ENCODE measurements at regions not wholly inside any gene's neighbourhood (a gene's known extent, or its start where the extent isn't known, plus 50 kb on each side); places are given as distances from the start of the nearest gene placed in this dataset.

GRCh38 chr14:81584495-81584894, 50.8 kb upstream of the SEL1L start:
- Histone ChIP-seq H3K9me3 (ENCODE audit: control insufficient read depth in 1 of 2, insufficient read depth in 1 of 2, low read length in 2 of 2) (no peaks in the 10 kb centered on the region), H3K36me3 (ENCODE audit: insufficient read depth, low read length) (no peaks in the 10 kb centered on the region), H3K4me1 (ENCODE audit: insufficient read depth, low read length) (no peaks in the 10 kb centered on the region), H3K27me3 (ENCODE audit: control insufficient read depth in 1 of 2, insufficient read depth in 2 of 2, low read length in 2 of 2) (no peaks in the 10 kb centered on the region), H3K27ac (ENCODE audit: low read depth in 1 of 2, low read length in 2 of 2) (no peak overlapping the region), H3K4me3 (ENCODE audit: low read length) (no peak overlapping the region)
- H3K4me1 Mint-ChIP-seq (ENCODE audit: low read depth), result no peaks in the 10 kb centered on the region
- POLR2A ChIA-PET, result no interaction called here
- intact Hi-C loops (cut with DNase I, micrococcal nuclease), result no loop called here
- H3K4me3 Mint-ChIP-seq, result no peak overlapping the region
- no peak for ATAC-seq (ENCODE audit: poor library complexity)
- H3K36me3 Mint-ChIP-seq (ENCODE audit: low read depth), result no peaks in the 10 kb centered on the region
- H3K27me3 Mint-ChIP-seq, result peaks cover 15% of the 10 kb centered on the region
- H3K9me3 Mint-ChIP-seq, result peaks cover 3% of the 10 kb centered on the region
- H3K27ac Mint-ChIP-seq, result no peak overlapping the region
- DNase-seq, result no peak
- CTCF ChIA-PET, result no interaction called here
- TF ChIP-seq CTCF (IDR thresholded peaks at IDR 0.05), result no peak

GRCh38 chr14:81589381-81590065, 55.9 kb upstream of the SEL1L start:
- Histone ChIP-seq H3K4me1 (ENCODE audit: insufficient read depth, low read length) (no peaks in the 10 kb centered on the region), H3K27me3 (ENCODE audit: control insufficient read depth in 1 of 2, insufficient read depth in 2 of 2, low read length in 2 of 2) (no peaks in the 10 kb centered on the region), H3K4me3 (ENCODE audit: low read length) (no peak overlapping the region), H3K9me3 (ENCODE audit: control insufficient read depth in 1 of 2, insufficient read depth in 1 of 2, low read length in 2 of 2) (no peaks in the 10 kb centered on the region), H3K36me3 (ENCODE audit: insufficient read depth, low read length) (no peaks in the 10 kb centered on the region), H3K27ac (ENCODE audit: low read depth in 1 of 2, low read length in 2 of 2) (no peak overlapping the region)
- ATAC-seq (ENCODE audit: poor library complexity) (no peak), DNase-seq (no peak)
- no peak for TF ChIP-seq CTCF (IDR thresholded peaks at IDR 0.05)
- Mint-ChIP-seq H3K4me3 (no peak overlapping the region), H3K27me3 (no peaks in the 10 kb centered on the region), H3K4me1 (ENCODE audit: low read depth) (no peaks in the 10 kb centered on the region), H3K9me3 (no peaks in the 10 kb centered on the region), H3K36me3 (ENCODE audit: low read depth) (no peaks in the 10 kb centered on the region), H3K27ac (no peak overlapping the region)
- ChIA-PET CTCF (no interaction called here), POLR2A (no interaction called here)
- intact Hi-C loops (cut with DNase I, micrococcal nuclease), result no loop called here

GRCh38 chr14:81591266-81591665, 57.6 kb upstream of the SEL1L start:
- TF ChIP-seq CTCF (IDR thresholded peaks at IDR 0.05), result no peak
- no peak for ATAC-seq (ENCODE audit: poor library complexity)

More at GRCh38 chr14:81591266-81591665, 57.6 kb upstream of the SEL1L start:
- Histone ChIP-seq H3K36me3 (ENCODE audit: insufficient read depth, low read length) (no peaks in the 10 kb centered on the region), H3K9me3 (ENCODE audit: control insufficient read depth in 1 of 2, insufficient read depth in 1 of 2, low read length in 2 of 2) (no peaks in the 10 kb centered on the region), H3K4me1 (ENCODE audit: insufficient read depth, low read length) (no peaks in the 10 kb centered on the region), H3K4me3 (ENCODE audit: low read length) (no peak overlapping the region), H3K27ac (ENCODE audit: low read depth in 1 of 2, low read length in 2 of 2) (no peak overlapping the region), H3K27me3 (ENCODE audit: control insufficient read depth in 1 of 2, insufficient read depth in 2 of 2, low read length in 2 of 2) (no peaks in the 10 kb centered on the region)
- Mint-ChIP-seq H3K36me3 (ENCODE audit: low read depth) (no peaks in the 10 kb centered on the region), H3K27me3 (peaks cover 1% of the 10 kb centered on the region), H3K4me3 (no peak overlapping the region), H3K9me3 (no peaks in the 10 kb centered on the region), H3K27ac (no peak overlapping the region), H3K4me1 (ENCODE audit: low read depth) (no peaks in the 10 kb centered on the region)
- POLR2A ChIA-PET, result no interaction called here
- CTCF ChIA-PET, result no interaction called here
- no peak for DNase-seq
- intact Hi-C loops (cut with DNase I, micrococcal nuclease), result no loop called here

Measured in CD4-positive, alpha-beta T cell (primary cell).